ENCODE measurements at regions not wholly inside any gene's neighbourhood (a gene's known extent, or its start where the extent isn't known, plus 50 kb on each side); places are given as distances from the start of the nearest gene placed in this dataset.
"Not testable (repeated sequence)": the region's sequence is repeated elsewhere in the genome, so short reads cannot be mapped to it uniquely, and the experiment has no call there.

DNA sequence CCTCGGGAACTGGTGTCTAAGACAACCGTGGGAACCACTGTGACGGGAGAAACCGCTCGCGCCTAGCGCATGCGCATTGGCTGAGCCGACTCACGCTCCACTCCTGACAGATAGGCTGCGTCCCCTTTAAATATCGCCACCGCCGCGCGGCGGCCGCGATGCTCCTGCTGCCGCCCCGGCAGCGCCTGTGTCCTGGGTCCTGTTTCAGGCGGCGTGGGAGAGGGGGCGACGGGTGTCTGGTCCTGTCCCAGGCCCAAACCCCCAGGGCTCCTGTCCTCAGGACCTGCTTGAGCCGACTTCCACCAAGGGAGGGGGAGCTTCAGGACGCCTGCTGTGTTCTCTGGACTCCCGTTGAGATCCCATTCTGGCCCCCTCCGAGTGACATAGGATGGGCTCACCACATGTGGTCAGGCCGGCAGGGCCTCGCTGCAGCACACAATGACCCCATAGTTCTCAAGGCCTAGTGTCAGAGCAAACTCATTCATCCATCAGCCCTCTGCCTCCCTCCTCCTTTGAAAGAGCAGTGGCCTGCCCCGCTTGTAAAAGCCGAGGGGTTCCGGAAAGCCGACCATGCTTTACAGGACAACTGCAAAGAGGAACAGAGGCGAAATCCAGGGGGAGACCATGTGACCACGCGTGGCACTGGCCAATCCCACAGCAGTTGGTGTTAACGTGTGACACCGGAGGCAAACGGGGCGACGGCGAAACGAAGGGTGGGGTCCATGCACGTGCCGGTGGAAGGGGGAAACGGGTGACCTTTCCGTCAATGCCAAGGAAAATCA lies 710.0 kb upstream of the TPTE start:
- TF ChIP-seq JUNB (IDR thresholded peaks at IDR 0.05; ENCODE audit: unreplicated experiment); POLR2AphosphoS5 (IDR thresholded peaks at IDR 0.05; ENCODE audit: low read depth); EZH2 (IDR thresholded peaks at IDR 0.05; ENCODE audit: low read depth, unreplicated experiment); STAT1 (IDR thresholded peaks at IDR 0.05; ENCODE audit: unreplicated experiment); CREB1 (CRISPR knock-in tag; IDR thresholded peaks at IDR 0.05; ENCODE audit: low read depth); EZH2phosphoT487 (IDR thresholded peaks at IDR 0.05; ENCODE audit: unreplicated experiment); NANOG (IDR thresholded peaks at IDR 0.05; ENCODE audit: borderline replicate concordance); ZNF331 (CRISPR knock-in tag; IDR thresholded peaks at IDR 0.05; ENCODE audit: low read depth); ZNF114 (CRISPR knock-in tag; IDR thresholded peaks at IDR 0.05): not testable (repeated sequence)
- TF ChIP-seq, protein P1, sequence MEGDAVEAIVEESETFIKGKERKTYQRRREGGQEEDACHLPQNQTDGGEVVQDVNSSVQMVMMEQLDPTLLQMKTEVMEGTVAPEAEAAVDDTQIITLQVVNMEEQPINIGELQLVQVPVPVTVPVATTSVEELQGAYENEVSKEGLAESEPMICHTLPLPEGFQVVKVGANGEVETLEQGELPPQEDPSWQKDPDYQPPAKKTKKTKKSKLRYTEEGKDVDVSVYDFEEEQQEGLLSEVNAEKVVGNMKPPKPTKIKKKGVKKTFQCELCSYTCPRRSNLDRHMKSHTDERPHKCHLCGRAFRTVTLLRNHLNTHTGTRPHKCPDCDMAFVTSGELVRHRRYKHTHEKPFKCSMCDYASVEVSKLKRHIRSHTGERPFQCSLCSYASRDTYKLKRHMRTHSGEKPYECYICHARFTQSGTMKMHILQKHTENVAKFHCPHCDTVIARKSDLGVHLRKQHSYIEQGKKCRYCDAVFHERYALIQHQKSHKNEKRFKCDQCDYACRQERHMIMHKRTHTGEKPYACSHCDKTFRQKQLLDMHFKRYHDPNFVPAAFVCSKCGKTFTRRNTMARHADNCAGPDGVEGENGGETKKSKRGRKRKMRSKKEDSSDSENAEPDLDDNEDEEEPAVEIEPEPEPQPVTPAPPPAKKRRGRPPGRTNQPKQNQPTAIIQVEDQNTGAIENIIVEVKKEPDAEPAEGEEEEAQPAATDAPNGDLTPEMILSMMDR (conservative IDR thresholded peaks at IDR 0.05; ENCODE audit: low read depth in 2 of 2): not testable (repeated sequence)
- TF ChIP-seq, protein P2, sequence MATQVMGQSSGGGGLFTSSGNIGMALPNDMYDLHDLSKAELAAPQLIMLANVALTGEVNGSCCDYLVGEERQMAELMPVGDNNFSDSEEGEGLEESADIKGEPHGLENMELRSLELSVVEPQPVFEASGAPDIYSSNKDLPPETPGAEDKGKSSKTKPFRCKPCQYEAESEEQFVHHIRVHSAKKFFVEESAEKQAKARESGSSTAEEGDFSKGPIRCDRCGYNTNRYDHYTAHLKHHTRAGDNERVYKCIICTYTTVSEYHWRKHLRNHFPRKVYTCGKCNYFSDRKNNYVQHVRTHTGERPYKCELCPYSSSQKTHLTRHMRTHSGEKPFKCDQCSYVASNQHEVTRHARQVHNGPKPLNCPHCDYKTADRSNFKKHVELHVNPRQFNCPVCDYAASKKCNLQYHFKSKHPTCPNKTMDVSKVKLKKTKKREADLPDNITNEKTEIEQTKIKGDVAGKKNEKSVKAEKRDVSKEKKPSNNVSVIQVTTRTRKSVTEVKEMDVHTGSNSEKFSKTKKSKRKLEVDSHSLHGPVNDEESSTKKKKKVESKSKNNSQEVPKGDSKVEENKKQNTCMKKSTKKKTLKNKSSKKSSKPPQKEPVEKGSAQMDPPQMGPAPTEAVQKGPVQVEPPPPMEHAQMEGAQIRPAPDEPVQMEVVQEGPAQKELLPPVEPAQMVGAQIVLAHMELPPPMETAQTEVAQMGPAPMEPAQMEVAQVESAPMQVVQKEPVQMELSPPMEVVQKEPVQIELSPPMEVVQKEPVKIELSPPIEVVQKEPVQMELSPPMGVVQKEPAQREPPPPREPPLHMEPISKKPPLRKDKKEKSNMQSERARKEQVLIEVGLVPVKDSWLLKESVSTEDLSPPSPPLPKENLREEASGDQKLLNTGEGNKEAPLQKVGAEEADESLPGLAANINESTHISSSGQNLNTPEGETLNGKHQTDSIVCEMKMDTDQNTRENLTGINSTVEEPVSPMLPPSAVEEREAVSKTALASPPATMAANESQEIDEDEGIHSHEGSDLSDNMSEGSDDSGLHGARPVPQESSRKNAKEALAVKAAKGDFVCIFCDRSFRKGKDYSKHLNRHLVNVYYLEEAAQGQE (IDR thresholded peaks at IDR 0.05; ENCODE audit: unreplicated experiment): not testable (repeated sequence)
